ENCODE measurements at regions not wholly inside any gene's neighbourhood (a gene's known extent, or its start where the extent isn't known, plus 50 kb on each side); places are given as distances from the start of the nearest gene placed in this dataset.

- Histone ChIP-seq H3K36me3 (ENCODE audit: low read depth) (no peaks in the 10 kb centered on the region), H3K4me3 (ENCODE audit: severe bottlenecking) (no peak overlapping the region), H3K27me3 (ENCODE audit: insufficient read depth, poor library complexity, severe bottlenecking) (no peaks in the 10 kb centered on the region), H3K4me1 (ENCODE audit: insufficient read depth, poor library complexity, severe bottlenecking) (no peaks in the 10 kb centered on the region), H3K27ac (ENCODE audit: poor library complexity, severe bottlenecking) (no peak overlapping the region), H3K9me3 (ENCODE audit: severe bottlenecking) (no peaks in the 10 kb centered on the region)
- DNase-seq (ENCODE audit: low spot score) (no peak), ATAC-seq (ENCODE audit: low read depth) (no peak)
- TF ChIP-seq, protein P1, sequence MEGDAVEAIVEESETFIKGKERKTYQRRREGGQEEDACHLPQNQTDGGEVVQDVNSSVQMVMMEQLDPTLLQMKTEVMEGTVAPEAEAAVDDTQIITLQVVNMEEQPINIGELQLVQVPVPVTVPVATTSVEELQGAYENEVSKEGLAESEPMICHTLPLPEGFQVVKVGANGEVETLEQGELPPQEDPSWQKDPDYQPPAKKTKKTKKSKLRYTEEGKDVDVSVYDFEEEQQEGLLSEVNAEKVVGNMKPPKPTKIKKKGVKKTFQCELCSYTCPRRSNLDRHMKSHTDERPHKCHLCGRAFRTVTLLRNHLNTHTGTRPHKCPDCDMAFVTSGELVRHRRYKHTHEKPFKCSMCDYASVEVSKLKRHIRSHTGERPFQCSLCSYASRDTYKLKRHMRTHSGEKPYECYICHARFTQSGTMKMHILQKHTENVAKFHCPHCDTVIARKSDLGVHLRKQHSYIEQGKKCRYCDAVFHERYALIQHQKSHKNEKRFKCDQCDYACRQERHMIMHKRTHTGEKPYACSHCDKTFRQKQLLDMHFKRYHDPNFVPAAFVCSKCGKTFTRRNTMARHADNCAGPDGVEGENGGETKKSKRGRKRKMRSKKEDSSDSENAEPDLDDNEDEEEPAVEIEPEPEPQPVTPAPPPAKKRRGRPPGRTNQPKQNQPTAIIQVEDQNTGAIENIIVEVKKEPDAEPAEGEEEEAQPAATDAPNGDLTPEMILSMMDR (IDR thresholded peaks at IDR 0.05; ENCODE audit: poor library complexity, severe bottlenecking), result no peak
These were observed 176.7 kb upstream of the ZNF32 start for GRCh38 chr10:43825421-43825820.

DNA sequence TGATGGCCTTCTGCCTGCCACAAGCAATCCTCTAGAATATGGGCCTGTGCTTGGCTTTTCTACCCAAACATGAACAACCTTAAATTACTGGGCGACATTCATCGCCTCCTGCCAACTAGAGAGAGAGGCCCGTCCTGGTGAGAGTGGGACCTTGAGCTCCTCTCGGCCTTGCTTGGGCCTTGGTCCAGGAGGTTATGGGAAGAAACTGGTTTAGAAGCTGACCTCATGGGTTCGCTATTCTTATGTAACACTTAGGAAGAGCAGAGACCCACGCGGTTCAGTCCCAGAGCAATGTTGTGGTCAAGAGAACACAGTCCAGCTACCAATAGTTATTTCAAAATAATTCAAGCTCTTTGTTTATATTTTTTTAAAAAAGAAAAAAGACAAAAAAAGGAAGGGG lies 176.3 kb upstream of the ZNF32 start:
- Histone ChIP-seq H3K9me3 (ENCODE audit: severe bottlenecking) (no peaks in the 10 kb centered on the region), H3K27ac (ENCODE audit: poor library complexity, severe bottlenecking) (no peak overlapping the region), H3K27me3 (ENCODE audit: insufficient read depth, poor library complexity, severe bottlenecking) (no peaks in the 10 kb centered on the region), H3K36me3 (ENCODE audit: low read depth) (no peaks in the 10 kb centered on the region), H3K4me1 (ENCODE audit: insufficient read depth, poor library complexity, severe bottlenecking) (no peaks in the 10 kb centered on the region), H3K4me3 (ENCODE audit: severe bottlenecking) (no peak overlapping the region)
- DNase-seq (ENCODE audit: low spot score) (no peak), ATAC-seq (ENCODE audit: low read depth) (no peak)
- TF ChIP-seq, protein P1 (IDR thresholded peaks at IDR 0.05; ENCODE audit: poor library complexity, severe bottlenecking), result no peak

- no peak for DNase-seq (ENCODE audit: low spot score)
- no peak for ATAC-seq (ENCODE audit: low read depth)
These were observed 174.2 kb upstream of the ZNF32 start for GRCh38 chr10:43822631-43823580.

DNA sequence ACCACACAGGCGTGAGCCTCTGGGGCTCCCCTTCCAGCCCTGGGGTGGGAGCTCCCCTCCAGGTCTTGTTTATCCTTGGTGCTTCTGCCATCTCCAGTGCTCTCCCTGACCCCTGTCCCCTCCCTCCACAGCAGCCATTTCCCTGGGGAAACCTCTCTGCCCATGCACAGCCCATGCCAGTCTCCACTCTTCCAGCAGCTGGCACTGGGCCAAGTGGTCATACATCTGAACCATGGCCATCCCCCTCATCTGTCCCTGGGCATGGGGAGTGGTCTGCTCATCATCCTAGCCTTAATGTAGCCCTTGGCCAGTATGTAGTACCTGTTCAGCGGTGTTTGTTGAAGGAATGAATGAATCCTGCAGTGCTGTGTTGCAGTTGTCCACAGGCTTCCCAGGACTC lies 172.4 kb upstream of the ZNF32 start:
- H3K9me3 ChIP-seq (ENCODE audit: severe bottlenecking), result no peaks in the 10 kb centered on the region
- no peak for DNase-seq (ENCODE audit: low spot score)
- H3K27me3 ChIP-seq (ENCODE audit: insufficient read depth, poor library complexity, severe bottlenecking), result no peaks in the 10 kb centered on the region
- H3K27ac ChIP-seq (ENCODE audit: poor library complexity, severe bottlenecking), result no peak overlapping the region
- TF ChIP-seq, protein P1 (IDR thresholded peaks at IDR 0.05; ENCODE audit: poor library complexity, severe bottlenecking), result no peak
- no peak for ATAC-seq (ENCODE audit: low read depth)
- no peak overlapping the region for H3K4me3 ChIP-seq (ENCODE audit: severe bottlenecking)
- H3K36me3 ChIP-seq (ENCODE audit: low read depth), result no peaks in the 10 kb centered on the region
- H3K4me1 ChIP-seq (ENCODE audit: insufficient read depth, poor library complexity, severe bottlenecking), result no peaks in the 10 kb centered on the region

More at GRCh38 chr10:43822631-43823580, 174.2 kb upstream of the ZNF32 start:
- TF ChIP-seq, protein P1 (IDR thresholded peaks at IDR 0.05; ENCODE audit: poor library complexity, severe bottlenecking), result no peak
- H3K27ac ChIP-seq (ENCODE audit: poor library complexity, severe bottlenecking), result no peak overlapping the region
- no peaks in the 10 kb centered on the region for H3K36me3 ChIP-seq (ENCODE audit: low read depth)
- no peaks in the 10 kb centered on the region for H3K4me1 ChIP-seq (ENCODE audit: insufficient read depth, poor library complexity, severe bottlenecking)
- H3K27me3 ChIP-seq (ENCODE audit: insufficient read depth, poor library complexity, severe bottlenecking), result no peaks in the 10 kb centered on the region
- no peak overlapping the region for H3K4me3 ChIP-seq (ENCODE audit: severe bottlenecking)
- no peaks in the 10 kb centered on the region for H3K9me3 ChIP-seq (ENCODE audit: severe bottlenecking)

DNA sequence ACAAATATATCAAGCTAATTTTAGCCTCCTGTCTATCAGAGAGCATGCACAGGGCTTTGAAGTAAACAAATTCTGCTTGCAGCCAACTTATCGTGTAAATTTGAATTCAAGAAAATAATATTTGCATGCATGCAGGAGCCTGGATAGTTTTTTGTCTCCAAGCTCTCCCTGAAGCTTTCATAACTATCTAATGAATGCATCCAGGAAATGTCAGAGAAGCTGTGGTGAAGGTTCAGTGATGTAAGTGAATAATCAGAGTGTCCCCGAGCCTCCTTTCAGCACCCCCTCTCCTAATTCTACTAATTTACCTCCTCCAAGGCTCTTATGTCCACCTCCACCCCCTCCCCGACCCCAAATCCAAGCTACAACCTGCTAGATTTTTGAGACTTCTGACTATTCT lies 172.0 kb upstream of the ZNF32 start:
- TF ChIP-seq, protein P1 (IDR thresholded peaks at IDR 0.05; ENCODE audit: poor library complexity, severe bottlenecking), result no peak
- Histone ChIP-seq H3K36me3 (ENCODE audit: low read depth) (no peaks in the 10 kb centered on the region), H3K9me3 (ENCODE audit: severe bottlenecking) (no peaks in the 10 kb centered on the region), H3K27me3 (ENCODE audit: insufficient read depth, poor library complexity, severe bottlenecking) (no peaks in the 10 kb centered on the region), H3K4me3 (ENCODE audit: severe bottlenecking) (no peak overlapping the region), H3K4me1 (ENCODE audit: insufficient read depth, poor library complexity, severe bottlenecking) (no peaks in the 10 kb centered on the region), H3K27ac (ENCODE audit: poor library complexity, severe bottlenecking) (no peak overlapping the region)
- DNase-seq (ENCODE audit: low spot score) (no peak), ATAC-seq (ENCODE audit: low read depth) (no peak)

All from RWPE2 (cell line).